ENCODE measurements at regions not wholly inside any gene's neighbourhood (a gene's known extent, or its start where the extent isn't known, plus 50 kb on each side); places are given as distances from the start of the nearest gene placed in this dataset.

DNA sequence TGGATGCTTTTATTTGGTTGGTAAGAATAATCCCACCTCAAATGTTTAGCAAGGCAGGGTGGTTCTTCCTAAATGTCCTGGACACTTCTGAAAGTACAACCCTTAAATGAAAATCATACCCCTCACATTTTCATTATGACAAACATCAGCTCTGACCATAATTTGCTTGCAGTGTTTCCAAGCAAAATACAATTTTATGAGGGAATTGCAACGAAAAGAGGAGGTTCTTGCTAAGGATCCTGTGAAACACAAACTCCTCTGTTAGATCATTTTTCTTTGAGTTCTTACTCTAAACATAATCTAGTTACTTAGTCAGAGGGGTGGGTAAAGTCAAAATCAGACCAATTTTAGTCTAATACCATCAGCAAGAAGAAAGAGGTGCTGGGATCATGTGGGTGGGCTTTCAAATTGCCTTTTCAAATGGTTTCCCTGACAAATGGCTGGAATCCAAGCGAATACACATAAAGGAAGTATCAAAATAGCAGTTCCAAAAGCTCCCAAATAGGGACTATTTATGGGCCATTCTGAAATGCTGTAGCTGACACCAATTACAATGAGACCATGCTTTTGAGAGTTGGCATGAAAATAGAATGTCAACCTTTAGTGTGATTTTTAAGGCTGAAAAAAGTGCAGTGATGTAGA, 164.9 kb upstream of the INHBA start:
- no peak for DNase-seq (ENCODE audit: low spot score)
- POLR2A ChIA-PET (ENCODE audit: low non-redundant PET) = no interaction called here
- CTCF ChIA-PET = no interaction called here
- H3K27ac ChIP-seq = no peak overlapping the region
- TF ChIP-seq, protein P1, sequence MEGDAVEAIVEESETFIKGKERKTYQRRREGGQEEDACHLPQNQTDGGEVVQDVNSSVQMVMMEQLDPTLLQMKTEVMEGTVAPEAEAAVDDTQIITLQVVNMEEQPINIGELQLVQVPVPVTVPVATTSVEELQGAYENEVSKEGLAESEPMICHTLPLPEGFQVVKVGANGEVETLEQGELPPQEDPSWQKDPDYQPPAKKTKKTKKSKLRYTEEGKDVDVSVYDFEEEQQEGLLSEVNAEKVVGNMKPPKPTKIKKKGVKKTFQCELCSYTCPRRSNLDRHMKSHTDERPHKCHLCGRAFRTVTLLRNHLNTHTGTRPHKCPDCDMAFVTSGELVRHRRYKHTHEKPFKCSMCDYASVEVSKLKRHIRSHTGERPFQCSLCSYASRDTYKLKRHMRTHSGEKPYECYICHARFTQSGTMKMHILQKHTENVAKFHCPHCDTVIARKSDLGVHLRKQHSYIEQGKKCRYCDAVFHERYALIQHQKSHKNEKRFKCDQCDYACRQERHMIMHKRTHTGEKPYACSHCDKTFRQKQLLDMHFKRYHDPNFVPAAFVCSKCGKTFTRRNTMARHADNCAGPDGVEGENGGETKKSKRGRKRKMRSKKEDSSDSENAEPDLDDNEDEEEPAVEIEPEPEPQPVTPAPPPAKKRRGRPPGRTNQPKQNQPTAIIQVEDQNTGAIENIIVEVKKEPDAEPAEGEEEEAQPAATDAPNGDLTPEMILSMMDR (conservative IDR thresholded peaks at IDR 0.05; ENCODE audit: low read depth) = no peak

GRCh38 chr7:41862261-41862660, 159.4 kb upstream of the INHBA start:
- TF ChIP-seq, protein P1 (conservative IDR thresholded peaks at IDR 0.05; ENCODE audit: low read depth) = no peak
- no peak overlapping the region for H3K27ac ChIP-seq
- ChIA-PET CTCF (no interaction called here), POLR2A (ENCODE audit: low non-redundant PET) (no interaction called here)
- DNase-seq (ENCODE audit: low spot score) = no peak

- no peak overlapping the region for H3K27ac ChIP-seq
- ChIA-PET POLR2A (ENCODE audit: low non-redundant PET) (no interaction called here), CTCF (interaction anchor here (0.6 kb wide), 1 partner anchor 12 kb away, joined by 3 read pairs; no protein-coding TSS in a partner anchor)
- TF ChIP-seq, protein P1 (conservative IDR thresholded peaks at IDR 0.05; ENCODE audit: low read depth) = no peak
- no peak for DNase-seq (ENCODE audit: low spot score)
These were observed 158.8 kb upstream of the INHBA start for GRCh38 chr7:41861642-41862041.

- no peak overlapping the region for H3K27ac ChIP-seq
- ChIA-PET CTCF (no interaction called here), POLR2A (ENCODE audit: low non-redundant PET) (no interaction called here)
- TF ChIP-seq, protein P1 (conservative IDR thresholded peaks at IDR 0.05; ENCODE audit: low read depth) = no peak
- no peak for DNase-seq (ENCODE audit: low spot score)
These were observed 155.3 kb upstream of the INHBA start for GRCh38 chr7:41858201-41858600.

DNA sequence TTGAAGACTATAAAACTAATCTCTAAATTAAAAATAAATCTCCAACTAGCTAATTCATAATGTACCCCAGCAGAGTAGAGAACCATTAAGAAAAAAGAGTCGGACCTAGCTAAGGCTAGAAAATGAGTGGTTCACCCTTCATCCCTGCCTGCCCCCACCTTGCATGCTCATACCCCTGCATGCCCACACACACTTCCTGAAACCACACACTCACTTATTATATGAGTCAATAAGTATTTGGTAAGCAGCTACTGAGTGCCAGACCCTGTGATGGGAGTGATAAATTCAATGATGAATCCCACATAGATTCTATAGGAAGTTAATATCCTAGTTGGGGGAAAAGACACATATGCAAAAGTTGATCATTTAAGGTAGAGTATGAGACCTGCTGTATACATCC, 152.9 kb upstream of the INHBA start:
- H3K27ac ChIP-seq = no peak overlapping the region
- TF ChIP-seq, protein P1 (conservative IDR thresholded peaks at IDR 0.05; ENCODE audit: low read depth) = no peak
- ChIA-PET POLR2A (ENCODE audit: low non-redundant PET) (no interaction called here), CTCF (no interaction called here)
- DNase-seq (ENCODE audit: low spot score) = no peak

- ChIA-PET POLR2A (ENCODE audit: low non-redundant PET) (no interaction called here), CTCF (no interaction called here)
- TF ChIP-seq, protein P1 (conservative IDR thresholded peaks at IDR 0.05; ENCODE audit: low read depth) = no peak
- no peak for DNase-seq (ENCODE audit: low spot score)
- H3K27ac ChIP-seq = no peak overlapping the region
These were observed 144.7 kb upstream of the INHBA start for GRCh38 chr7:41847606-41848005.
